PC-9 (cell line): ENCODE measurements at regions not wholly inside any gene's neighbourhood (a gene's known extent, or its start where the extent isn't known, plus 50 kb on each side); places are given as distances from the start of the nearest gene placed in this dataset.

Experiments used
- CTCF ChIP-seq: fragments of 200-600 bp; sonication (generic); conservative IDR thresholded peaks from 2 replicates; pipeline ENCODE4 v1.6.1; 2017; ENCODE audit warnings: mixed run types, antibody characterized with exemption, mild to moderate bottlenecking, moderate library complexity
- EZH2 ChIP-seq: fragments of 200-600 bp; sonication (generic); IDR thresholded peaks from 2 replicates; pipeline ENCODE4 v1.8.0; 2017; ENCODE audit warnings: antibody characterized with exemption, low read depth

GRCh38 chr5:2096887-2097505 lies 214.3 kb upstream of the IRX4 start:
- TF ChIP-seq CTCF, result no peak
- no peak for TF ChIP-seq EZH2
